Chondrocyte (in vitro differentiated cells): ENCODE measurements at regions not wholly inside any gene's neighbourhood (a gene's known extent, or its start where the extent isn't known, plus 50 kb on each side); places are given as distances from the start of the nearest gene placed in this dataset.
A peak's percentile ranks its signal among the peaks of the same experiment; 100 is the strongest.

Experiments used
- DNase-seq: peaks from one replicate; pipeline ENCODE4 v3.0.0; 2021; ENCODE audit warnings: mixed read lengths, low spot score
- H3K27ac Mint-ChIP-seq: one replicate; pipeline ENCODE4 v1.8.0; 2021; ENCODE audit warnings: mild to moderate bottlenecking, moderate library complexity, mixed read lengths; ENCODE audit not compliant: unreplicated experiment
- H3K27me3 Mint-ChIP-seq: 2 replicates; pipeline ENCODE4 v1.8.0; 2021; ENCODE audit warnings: low read depth, mixed read lengths
- H3K36me3 Mint-ChIP-seq: 2 replicates; pipeline ENCODE4 v1.8.0; 2021; ENCODE audit warnings: low read depth, mixed read lengths
- H3K4me1 Mint-ChIP-seq: 2 replicates; pipeline ENCODE4 v1.8.0; 2021; ENCODE audit warnings: low read depth, mild to moderate bottlenecking, mixed read lengths
- H3K4me3 Mint-ChIP-seq: one replicate; pipeline ENCODE4 v1.8.0; 2021; ENCODE audit warnings: mild to moderate bottlenecking, moderate library complexity, mixed read lengths; ENCODE audit not compliant: unreplicated experiment
- H3K9me3 Mint-ChIP-seq: 2 replicates; pipeline ENCODE4 v1.8.0; 2021; ENCODE audit warnings: low read depth, mixed read lengths
- TF ChIP-seq, protein P1 (sequence below): fragments of 200-600 bp; sonication (generic); IDR thresholded peaks from 2 replicates; pipeline ENCODE4 v1.5.0; 2021; ENCODE audit warnings: antibody characterized with exemption, mild to moderate bottlenecking, moderate library complexity

DNA sequence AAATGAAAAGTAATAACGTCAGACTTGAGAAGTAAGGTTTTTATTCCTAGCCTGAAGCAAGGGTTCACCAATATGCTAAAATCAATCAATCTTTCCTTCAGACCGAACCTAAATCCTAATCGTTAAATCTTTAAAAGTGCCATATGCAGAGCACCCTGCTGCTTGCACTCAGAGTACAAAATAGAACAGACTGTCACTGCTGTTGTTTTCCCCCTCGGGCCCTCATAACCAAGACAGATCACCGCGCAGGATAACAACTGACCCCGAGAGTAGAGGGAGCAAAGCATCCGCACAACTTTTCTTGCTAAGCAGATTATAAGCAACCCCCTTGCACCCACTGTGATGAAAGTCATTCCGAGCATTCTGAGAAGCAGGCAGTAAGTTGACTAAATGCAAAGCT, 550.9 kb upstream of the NDST4 start:
- no peaks in the 10 kb centered on the region for H3K36me3 Mint-ChIP-seq

DNA sequence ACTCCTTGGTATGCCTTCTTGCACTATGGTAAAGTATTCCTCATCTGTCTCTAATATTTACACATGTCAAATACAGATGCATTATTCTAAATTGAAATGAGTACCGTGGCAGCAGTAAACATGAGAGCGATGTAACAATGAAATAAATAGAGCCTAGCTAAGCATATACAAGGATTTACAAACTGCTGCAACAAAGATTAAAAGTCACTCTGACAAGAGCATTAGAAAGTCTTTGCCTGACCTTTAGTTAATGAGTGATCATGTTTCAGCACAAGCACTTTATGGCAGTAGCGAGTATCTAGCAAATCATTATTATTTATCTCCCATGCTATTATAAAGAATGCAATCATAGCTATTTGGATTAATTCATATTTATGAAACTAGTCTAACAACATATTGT, 547.0 kb upstream of the NDST4 start:
- TF ChIP-seq, protein P1, sequence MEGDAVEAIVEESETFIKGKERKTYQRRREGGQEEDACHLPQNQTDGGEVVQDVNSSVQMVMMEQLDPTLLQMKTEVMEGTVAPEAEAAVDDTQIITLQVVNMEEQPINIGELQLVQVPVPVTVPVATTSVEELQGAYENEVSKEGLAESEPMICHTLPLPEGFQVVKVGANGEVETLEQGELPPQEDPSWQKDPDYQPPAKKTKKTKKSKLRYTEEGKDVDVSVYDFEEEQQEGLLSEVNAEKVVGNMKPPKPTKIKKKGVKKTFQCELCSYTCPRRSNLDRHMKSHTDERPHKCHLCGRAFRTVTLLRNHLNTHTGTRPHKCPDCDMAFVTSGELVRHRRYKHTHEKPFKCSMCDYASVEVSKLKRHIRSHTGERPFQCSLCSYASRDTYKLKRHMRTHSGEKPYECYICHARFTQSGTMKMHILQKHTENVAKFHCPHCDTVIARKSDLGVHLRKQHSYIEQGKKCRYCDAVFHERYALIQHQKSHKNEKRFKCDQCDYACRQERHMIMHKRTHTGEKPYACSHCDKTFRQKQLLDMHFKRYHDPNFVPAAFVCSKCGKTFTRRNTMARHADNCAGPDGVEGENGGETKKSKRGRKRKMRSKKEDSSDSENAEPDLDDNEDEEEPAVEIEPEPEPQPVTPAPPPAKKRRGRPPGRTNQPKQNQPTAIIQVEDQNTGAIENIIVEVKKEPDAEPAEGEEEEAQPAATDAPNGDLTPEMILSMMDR = no peak
- H3K4me1 Mint-ChIP-seq = peaks cover 4% of the 10 kb centered on the region
- DNase-seq = no peak

More for the DNA sequence above, 550.9 kb upstream of the NDST4 start:
- DNase-seq = no peak
- peaks cover 4% of the 10 kb centered on the region for H3K9me3 Mint-ChIP-seq
- H3K27me3 Mint-ChIP-seq = no peaks in the 10 kb centered on the region
- H3K27ac Mint-ChIP-seq = no peak overlapping the region
- no peak overlapping the region for H3K4me3 Mint-ChIP-seq
- H3K4me1 Mint-ChIP-seq = peaks cover 4% of the 10 kb centered on the region
- TF ChIP-seq, protein P1 = no peak

DNA sequence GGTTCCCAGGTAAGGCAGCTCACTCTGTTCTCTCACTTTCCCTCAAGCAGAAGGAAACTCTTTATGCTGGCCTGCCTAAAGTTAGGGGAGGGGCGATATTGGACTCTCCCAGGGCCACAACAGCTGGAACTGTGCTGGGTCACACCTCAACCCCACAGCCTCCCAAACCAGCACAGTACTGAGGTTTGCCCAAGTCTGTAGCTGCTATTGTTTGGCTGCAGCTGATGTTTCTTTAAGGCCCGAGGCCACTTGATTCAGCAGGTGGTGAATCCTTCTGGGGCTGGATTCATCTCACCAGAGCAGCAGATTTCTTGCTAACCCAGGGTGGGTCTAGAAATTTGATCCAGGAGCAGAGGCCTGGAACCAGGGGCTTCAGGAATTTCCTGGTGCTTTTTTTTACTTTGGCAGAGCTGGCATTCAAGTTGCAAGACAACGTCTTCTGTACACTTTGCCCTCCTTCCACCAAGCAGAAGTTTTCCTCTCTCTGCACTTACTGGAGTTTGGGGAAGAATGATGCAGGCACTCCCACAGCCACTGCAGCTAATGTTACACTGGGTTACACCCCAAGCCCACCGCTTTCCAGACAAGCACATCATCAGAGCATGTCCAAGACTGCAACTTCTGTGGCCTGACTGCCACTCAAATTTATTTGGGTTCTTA, 544.7 kb upstream of the NDST4 start:
- H3K36me3 Mint-ChIP-seq = no peaks in the 10 kb centered on the region
- DNase-seq = peak; percentile 25
- no peaks in the 10 kb centered on the region for H3K4me1 Mint-ChIP-seq
- H3K27ac Mint-ChIP-seq = no peak overlapping the region
- TF ChIP-seq, protein P1 = no peak
- no peak overlapping the region for H3K4me3 Mint-ChIP-seq
- no peaks in the 10 kb centered on the region for H3K27me3 Mint-ChIP-seq
- no peaks in the 10 kb centered on the region for H3K9me3 Mint-ChIP-seq

More for the DNA sequence above, 547.0 kb upstream of the NDST4 start:
- Mint-ChIP-seq H3K9me3 (no peaks in the 10 kb centered on the region), H3K36me3 (no peaks in the 10 kb centered on the region), H3K27ac (no peak overlapping the region), H3K27me3 (no peaks in the 10 kb centered on the region), H3K4me3 (no peak overlapping the region)

DNA sequence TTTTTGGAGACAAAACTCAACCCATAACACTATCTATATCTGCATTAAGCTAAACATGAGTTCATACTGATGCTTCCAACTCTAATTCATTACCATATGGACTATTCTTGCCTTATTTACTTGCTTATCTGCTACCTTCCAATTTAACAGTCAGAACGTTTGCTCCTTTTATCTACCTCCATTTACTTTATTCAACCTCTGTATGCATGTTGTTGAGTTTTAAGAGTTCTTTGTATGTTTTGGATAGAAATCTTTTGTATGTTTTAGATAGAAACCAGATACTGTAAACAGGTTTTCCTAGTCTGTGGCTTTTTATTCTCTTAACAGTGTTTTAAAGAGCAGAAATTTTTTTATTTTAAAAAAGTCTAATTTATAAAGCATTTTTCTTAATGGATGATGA, 542.2 kb upstream of the NDST4 start:
- TF ChIP-seq, protein P1 = no peak
- Mint-ChIP-seq H3K4me3 (no peak overlapping the region), H3K4me1 (no peaks in the 10 kb centered on the region), H3K27ac (no peak overlapping the region), H3K27me3 (no peaks in the 10 kb centered on the region), H3K36me3 (no peaks in the 10 kb centered on the region), H3K9me3 (peaks cover 8% of the 10 kb centered on the region)
- no peak for DNase-seq

DNA sequence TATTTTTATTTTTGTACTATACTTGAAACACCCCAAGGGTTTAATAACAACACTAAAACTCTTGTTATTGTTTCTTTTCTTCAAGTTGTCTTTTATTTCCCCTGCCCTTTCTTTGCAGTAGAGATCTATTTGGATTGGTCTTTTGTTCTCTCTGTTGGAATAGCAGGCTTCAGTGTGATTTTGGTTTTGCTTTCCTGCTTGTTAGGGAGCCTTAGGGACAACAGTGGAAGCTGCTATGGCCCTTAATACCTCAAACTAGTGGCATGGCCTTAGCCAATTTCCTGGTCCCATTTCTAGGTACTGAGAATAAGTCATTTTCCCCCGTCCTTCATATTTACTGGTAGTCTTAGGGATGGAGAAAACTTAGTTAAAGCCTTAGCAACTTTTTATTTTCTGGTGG, 535.4 kb upstream of the NDST4 start:
- no peak for DNase-seq
- no peak overlapping the region for H3K4me3 Mint-ChIP-seq
- H3K27me3 Mint-ChIP-seq = no peaks in the 10 kb centered on the region
- H3K4me1 Mint-ChIP-seq = no peaks in the 10 kb centered on the region
- TF ChIP-seq, protein P1 = no peak
- no peak overlapping the region for H3K27ac Mint-ChIP-seq
- no peaks in the 10 kb centered on the region for H3K36me3 Mint-ChIP-seq
- peaks cover 8% of the 10 kb centered on the region for H3K9me3 Mint-ChIP-seq
